Tongue (tissue), 1 donor: ENCODE measurements at regions not wholly inside any gene's neighbourhood (a gene's known extent, or its start where the extent isn't known, plus 50 kb on each side); places are given as distances from the start of the nearest gene placed in this dataset.
"Not testable (repeated sequence)": the region's sequence is repeated elsewhere in the genome, so short reads cannot be mapped to it uniquely, and the experiment has no call there.

Source experiments
- DNase-seq: peaks from one replicate; pipeline ENCODE4 v3.0.0-alpha.2; 2015

- no peak for DNase-seq
Measured at GRCh38 chr9:81351166-81351565, 338.2 kb downstream of the TLE1 start.

- no peak for DNase-seq
Measured at GRCh38 chr9:81344366-81344765, 345.0 kb downstream of the TLE1 start.

GRCh38 chr9:81335879-81336421 is 353.4 kb downstream of the TLE1 start:
- DNase-seq = no peak

- no peak for DNase-seq
Measured at GRCh38 chr9:81321551-81321950, 367.8 kb downstream of the TLE1 start.

GRCh38 chr9:81320909-81321482 is 368.4 kb downstream of the TLE1 start:
- DNase-seq = no peak

- DNase-seq = no peak
Measured at GRCh38 chr9:81318571-81318970, 370.8 kb downstream of the TLE1 start.

GRCh38 chr9:81317939-81318338 is 371.4 kb downstream of the TLE1 start:
- peak; percentile 33 for DNase-seq

GRCh38 chr9:81317223-81317622 is 372.1 kb downstream of the TLE1 start:
- DNase-seq = no peak

GRCh38 chr9:81314490-81314889 is 374.9 kb downstream of the TLE1 start:
- no peak for DNase-seq

- DNase-seq = no peak
Measured at GRCh38 chr9:81313877-81314276, 375.5 kb downstream of the TLE1 start.

GRCh38 chr9:81312346-81312745 is 377.0 kb downstream of the TLE1 start:
- DNase-seq = no peak

GRCh38 chr9:81308404-81308803 is 380.9 kb downstream of the TLE1 start:
- no peak for DNase-seq

- DNase-seq = not testable (repeated sequence)
Measured at GRCh38 chr9:81307791-81308190, 381.6 kb downstream of the TLE1 start.

GRCh38 chr9:81305561-81306182 is 383.7 kb downstream of the TLE1 start:
- DNase-seq = no peak

- no peak for DNase-seq
Measured at GRCh38 chr9:81303658-81304057, 385.7 kb downstream of the TLE1 start.

GRCh38 chr9:81293651-81294050 is 395.7 kb downstream of the TLE1 start:
- DNase-seq = no peak

- DNase-seq = no peak
Measured at GRCh38 chr9:81292056-81292805, 397.1 kb downstream of the TLE1 start.

GRCh38 chr9:81289622-81290021 is 399.7 kb downstream of the TLE1 start:
- DNase-seq = no peak

- no peak for DNase-seq
Measured at GRCh38 chr9:81268048-81268447, 421.3 kb downstream of the TLE1 start.

GRCh38 chr9:81266674-81267073 is 422.7 kb downstream of the TLE1 start:
- DNase-seq = no peak

- no peak for DNase-seq
Measured at GRCh38 chr9:81266086-81266485, 423.3 kb downstream of the TLE1 start.

- peak; percentile 82 for DNase-seq
Measured at GRCh38 chr9:81264516-81264915, 424.8 kb downstream of the TLE1 start.

GRCh38 chr9:81259896-81260295 is 429.5 kb downstream of the TLE1 start:
- DNase-seq = no peak

GRCh38 chr9:81256368-81256767 is 433.0 kb downstream of the TLE1 start:
- no peak for DNase-seq
